Glomerular visceral epithelial cell (primary cell): ENCODE measurements at regions not wholly inside any gene's neighbourhood (a gene's known extent, or its start where the extent isn't known, plus 50 kb on each side); places are given as distances from the start of the nearest gene placed in this dataset.
"Not testable (repeated sequence)": the region's sequence is repeated elsewhere in the genome, so short reads cannot be mapped to it uniquely, and the experiment has no call there.

ENCODE experiments used
- DNase-seq: peaks from one replicate; pipeline ENCODE4 v3.0.0-alpha.2; 2016; ENCODE audit errors: extremely low spot score

DNA sequence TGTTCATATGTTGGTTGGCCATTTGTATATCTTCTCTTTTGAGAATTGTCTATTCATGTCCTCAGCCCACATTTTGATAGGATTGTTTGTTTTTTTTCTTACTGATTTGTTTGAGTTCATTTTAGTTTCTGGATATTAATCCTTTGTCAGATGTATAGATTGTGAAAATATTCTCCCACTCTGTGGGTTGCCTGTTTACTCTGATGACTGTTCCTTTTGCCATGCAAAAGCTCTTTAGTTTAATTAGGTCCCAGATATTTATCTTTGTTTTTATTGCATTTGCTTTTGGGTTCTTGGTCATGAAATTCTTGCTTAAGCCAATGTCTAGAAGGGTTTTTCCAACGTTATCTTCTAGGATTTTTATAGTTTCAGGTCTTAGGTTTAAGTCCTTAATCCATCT is 740.7 kb upstream of the FAT3 start:
- not testable (repeated sequence) for DNase-seq

DNA sequence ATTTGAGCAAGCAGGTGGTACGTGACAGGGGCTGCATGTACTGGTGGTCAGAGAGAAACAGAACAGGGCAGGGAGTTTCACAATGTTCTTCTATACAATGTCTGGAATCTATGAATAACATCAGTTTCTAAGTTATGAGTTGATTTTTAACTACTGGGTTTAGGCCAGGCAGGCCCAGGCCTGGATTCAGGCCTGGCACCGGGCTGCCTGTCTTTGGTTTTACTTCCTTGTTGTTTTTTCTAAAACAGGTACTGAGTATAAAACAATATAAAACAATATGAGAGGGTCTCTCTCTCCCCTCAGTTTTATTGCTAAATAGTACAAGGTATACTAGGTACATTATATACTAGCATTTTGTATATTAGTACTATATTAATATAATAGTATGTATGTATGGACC is 742.7 kb upstream of the FAT3 start:
- DNase-seq, result not testable (repeated sequence)

DNA sequence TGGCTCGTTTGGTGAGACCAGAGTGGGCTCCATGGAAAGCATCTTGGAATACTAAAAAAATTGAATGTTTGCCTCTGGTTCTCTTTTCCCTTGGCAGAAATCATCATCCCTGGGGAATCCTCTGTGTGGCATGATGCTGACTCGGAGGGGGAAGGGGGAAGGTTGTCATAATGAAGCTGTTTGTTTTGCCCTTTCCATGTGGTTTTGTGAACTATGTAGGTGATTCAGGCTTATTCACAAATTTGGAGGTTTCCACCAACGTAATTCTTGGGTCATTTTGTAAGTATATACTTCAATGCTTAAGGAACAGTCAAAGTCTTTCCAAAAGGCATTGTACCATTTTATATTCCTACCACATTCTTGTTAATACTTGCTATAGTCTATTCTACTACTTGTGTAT is 754.0 kb upstream of the FAT3 start:
- no peak for DNase-seq

GRCh38 chr11:91459840-91460239 is 764.8 kb upstream of the FAT3 start:
- no peak for DNase-seq

- no peak for DNase-seq
These were observed 778.4 kb upstream of the FAT3 start for GRCh38 chr11:91446267-91446666.

- DNase-seq, result no peak
These were observed 788.8 kb upstream of the FAT3 start for GRCh38 chr11:91435694-91436395.

DNA sequence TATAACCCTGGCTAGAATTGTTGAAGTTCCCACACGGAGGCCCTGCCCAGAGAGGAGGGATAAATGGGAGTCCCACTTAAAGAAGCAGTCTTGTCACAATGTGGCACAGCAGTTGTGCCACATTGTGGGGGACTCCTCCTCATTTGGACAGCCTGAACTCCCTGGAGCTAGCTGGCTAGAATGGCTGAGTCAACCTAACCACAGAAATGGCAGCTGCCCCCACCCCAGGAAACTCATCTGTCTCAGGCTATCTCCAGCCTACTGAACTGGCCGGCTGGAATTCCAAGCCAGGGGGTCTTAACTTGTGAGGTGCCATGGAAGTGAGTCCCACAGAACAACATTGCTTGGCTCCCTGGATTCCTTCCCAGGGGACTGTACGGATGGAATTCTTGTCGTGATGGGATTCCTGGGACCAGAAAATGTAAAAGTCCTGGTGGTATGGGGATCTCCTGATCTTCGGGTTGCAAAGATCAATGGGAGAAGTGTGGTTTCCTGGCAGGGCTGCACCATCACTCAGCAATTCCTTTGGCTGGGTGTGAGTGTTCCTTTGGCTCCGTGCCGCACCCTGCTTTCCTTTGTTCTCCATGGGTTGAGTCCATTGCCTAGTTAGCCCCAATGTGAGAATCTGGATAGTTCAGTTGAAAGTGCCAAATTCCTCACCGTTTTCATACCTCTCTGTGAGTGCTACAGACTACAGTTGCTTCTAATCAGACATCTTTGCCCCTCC is 791.2 kb upstream of the FAT3 start:
- DNase-seq, result peak; percentile 11

GRCh38 chr11:91421641-91422040 is 803.0 kb upstream of the FAT3 start:
- no peak for DNase-seq

DNA sequence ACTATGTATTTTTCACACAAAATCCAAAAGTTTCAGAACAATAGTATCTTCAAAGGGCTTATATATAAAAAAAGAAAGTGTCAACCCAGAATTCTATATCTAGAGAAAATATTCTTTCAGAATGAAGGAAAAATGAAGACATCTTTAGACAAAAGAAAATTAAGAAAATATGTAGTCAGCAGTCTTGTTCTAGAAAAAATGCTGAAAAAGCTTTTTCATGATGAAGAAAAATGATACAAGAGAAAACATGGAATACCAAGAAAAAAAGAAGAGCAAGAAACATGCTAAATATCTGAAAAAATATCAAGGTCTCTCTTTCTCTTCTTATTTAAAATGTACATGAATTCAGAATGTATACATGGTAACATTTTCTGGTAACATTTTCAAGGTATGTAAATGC is 816.8 kb upstream of the FAT3 start:
- no peak for DNase-seq

DNA sequence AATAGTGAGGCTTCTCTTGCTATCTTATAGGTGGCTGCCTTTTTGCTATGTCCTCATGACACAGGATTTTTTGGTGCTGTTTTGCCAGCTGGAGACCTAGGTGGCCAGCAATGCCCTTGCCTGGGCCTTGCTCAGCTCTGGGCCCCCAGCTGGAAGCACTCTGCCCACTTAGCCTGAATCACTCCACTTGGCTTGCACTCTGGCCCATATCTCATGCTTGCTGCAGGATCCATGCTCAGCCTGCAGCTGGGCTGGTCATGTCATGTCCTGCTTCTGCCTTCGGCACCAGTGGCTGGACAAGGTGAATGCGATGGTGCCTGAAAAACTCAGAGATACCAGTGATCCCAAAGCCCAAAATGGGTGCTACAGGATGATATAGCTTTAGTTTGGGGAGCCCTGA is 818.6 kb upstream of the FAT3 start:
- no peak for DNase-seq

- no peak for DNase-seq
These were observed 820.3 kb upstream of the FAT3 start for GRCh38 chr11:91404344-91404743.

- DNase-seq, result no peak
These were observed 827.5 kb upstream of the FAT3 start for GRCh38 chr11:91397134-91397468.

GRCh38 chr11:91396236-91397133 is 828.1 kb upstream of the FAT3 start:
- peak; percentile 32 for DNase-seq

GRCh38 chr11:91394727-91395414 is 829.7 kb upstream of the FAT3 start:
- no peak for DNase-seq

GRCh38 chr11:91394073-91394726 is 830.4 kb upstream of the FAT3 start:
- DNase-seq, result no peak

DNA sequence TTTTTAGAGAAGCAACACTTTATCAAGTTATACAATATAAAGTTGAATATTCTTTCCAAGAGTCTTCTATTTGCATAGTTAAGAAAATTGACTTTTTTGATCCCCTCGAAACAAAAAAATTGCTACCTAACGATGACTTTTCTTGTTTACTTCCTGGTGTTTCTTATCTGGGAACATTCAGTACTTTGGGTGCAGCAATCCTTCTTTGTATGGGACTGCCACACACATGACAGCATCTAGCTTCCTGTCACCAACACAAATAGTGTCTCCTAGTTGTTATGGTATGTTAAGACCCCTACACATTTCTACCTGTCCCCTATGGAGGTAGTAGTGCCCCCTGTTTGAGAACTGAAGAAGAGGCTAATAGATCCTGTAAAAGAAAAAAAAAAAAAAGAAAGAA is 841.7 kb upstream of the FAT3 start:
- DNase-seq, result no peak

DNA sequence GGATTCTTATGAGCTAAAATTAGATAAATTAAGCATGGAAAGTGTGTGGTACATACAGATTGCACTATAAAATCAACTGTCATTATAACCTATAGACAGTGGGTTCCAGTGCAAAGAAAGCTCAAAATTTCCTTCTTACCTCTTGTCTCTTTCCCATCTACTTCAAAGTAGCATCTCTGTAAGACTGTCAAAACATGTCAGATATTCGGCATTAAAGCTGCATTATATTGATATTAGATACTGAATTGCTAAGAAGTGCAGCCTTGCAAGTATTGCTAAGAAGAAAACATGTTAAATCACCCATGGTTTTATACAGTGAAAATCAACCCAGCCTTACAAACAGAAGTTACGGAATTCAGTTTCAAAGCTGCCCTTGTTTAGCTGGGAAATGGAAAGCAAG is 849.8 kb upstream of the FAT3 start:
- no peak for DNase-seq

GRCh38 chr11:91373497-91373896 is 851.1 kb upstream of the FAT3 start:
- DNase-seq, result no peak

- no peak for DNase-seq
These were observed 857.8 kb upstream of the FAT3 start for GRCh38 chr11:91366816-91367215.

- no peak for DNase-seq
These were observed 858.5 kb upstream of the FAT3 start for GRCh38 chr11:91365986-91366585.

GRCh38 chr11:91350931-91351330 is 873.7 kb upstream of the FAT3 start:
- DNase-seq, result no peak
